ENCODE measurements at regions not wholly inside any gene's neighbourhood (a gene's known extent, or its start where the extent isn't known, plus 50 kb on each side); places are given as distances from the start of the nearest gene placed in this dataset.

- Histone ChIP-seq H3K79me2 (ENCODE audit: control insufficient read depth, insufficient read depth, low read length) (no peaks in the 10 kb centered on the region), H2AFZ (ENCODE audit: insufficient read depth, low read depth, low read length, poor library complexity, severe bottlenecking) (no peak overlapping the region), H3K4me2 (replicated peaks; ENCODE audit: low read depth, low read length, poor library complexity, severe bottlenecking) (no peak overlapping the region), H3K4me1 (ENCODE audit: control insufficient read depth in 2 of 2, insufficient read depth in 2 of 2, low read length in 2 of 2) (no peaks in the 10 kb centered on the region), H4K20me1 (ENCODE audit: control insufficient read depth, insufficient read depth, low read length, poor library complexity, severe bottlenecking) (no peaks in the 10 kb centered on the region), H3K9me3 (ENCODE audit: control extremely low read depth in 1 of 3, control insufficient read depth in 2 of 3, insufficient read depth in 1 of 3, low read length in 2 of 3) (no peaks in the 10 kb centered on the region), H3K27ac (ENCODE audit: low read length in 2 of 2) (no peak overlapping the region), H3K36me3 (replicated peaks in 1 of 2; ENCODE audit: control extremely low read depth in 1 of 2, control insufficient read depth in 1 of 2, extremely low read depth in 1 of 2, insufficient read depth in 2 of 2, low read length in 1 of 2) (no peaks in the 10 kb centered on the region), H3K27me3 (replicated peaks in 1 of 4; ENCODE audit: control extremely low read depth in 1 of 4, control insufficient read depth in 3 of 4, insufficient read depth in 4 of 4, low read length in 3 of 4) (no peaks in the 10 kb centered on the region), H3K4me3 (ENCODE audit: control extremely low read depth in 1 of 5, extremely low read depth in 1 of 5, insufficient read depth in 1 of 5, low read depth in 2 of 5, low read length in 4 of 5) (no peak overlapping the region), H3K9ac (ENCODE audit: low read length) (no peak overlapping the region)
- Mint-ChIP-seq H3K4me3 (no peak overlapping the region), H3K4me1 (no peaks in the 10 kb centered on the region), H3K27me3 (no peaks in the 10 kb centered on the region), H3K27ac (no peak overlapping the region), H3K9me3 (ENCODE audit: insufficient read depth) (no peaks in the 10 kb centered on the region)
- POLR2A ChIA-PET = no interaction called here
- ATAC-seq (ENCODE audit: low read depth) (no peak), DNase-seq (no peak)
- CTCF ChIA-PET = no interaction called here
- no peak for TF ChIP-seq EZH2 (IDR thresholded peaks at IDR 0.05; ENCODE audit: borderline replicate concordance, insufficient read depth, low read depth, low read length, poor library complexity, severe bottlenecking)
- no peak for TF ChIP-seq CTCF (IDR thresholded peaks at IDR 0.05)
- WGBS (ENCODE audit: insufficient coverage) = no CpG with 5 or more reads among the region's 1 CpG
- intact Hi-C loops (cut with micrococcal nuclease) = no loop called here
These were observed 846.3 kb upstream of the ARPP21 start for GRCh38 chr3:34793057-34793456.

GRCh38 chr3:34807611-34808010 is 831.7 kb upstream of the ARPP21 start:
- H3K36me3 ChIP-seq (replicated peaks in 1 of 2; ENCODE audit: control extremely low read depth in 1 of 2, control insufficient read depth in 1 of 2, extremely low read depth in 1 of 2, insufficient read depth in 2 of 2, low read length in 1 of 2) = no peaks in the 10 kb centered on the region
- H3K4me3 Mint-ChIP-seq = no peak overlapping the region
- no peaks in the 10 kb centered on the region for H3K27me3 Mint-ChIP-seq
- H3K27ac Mint-ChIP-seq = no peak overlapping the region
- no peak for ATAC-seq (ENCODE audit: low read depth)
- H3K4me1 ChIP-seq (ENCODE audit: control insufficient read depth in 2 of 2, insufficient read depth in 2 of 2, low read length in 2 of 2) = no peaks in the 10 kb centered on the region
- no peaks in the 10 kb centered on the region for H3K9me3 ChIP-seq (ENCODE audit: control extremely low read depth in 1 of 3, control insufficient read depth in 2 of 3, insufficient read depth in 1 of 3, low read length in 2 of 3)
- no CpG with 5 or more reads among the region's 1 CpG for WGBS (ENCODE audit: insufficient coverage)
- H3K27ac ChIP-seq (ENCODE audit: low read length in 2 of 2) = no peak overlapping the region
- H2AFZ ChIP-seq (ENCODE audit: insufficient read depth, low read depth, low read length, poor library complexity, severe bottlenecking) = no peak overlapping the region
- no peaks in the 10 kb centered on the region for H3K4me1 Mint-ChIP-seq
- H3K27me3 ChIP-seq (replicated peaks in 1 of 4; ENCODE audit: control extremely low read depth in 1 of 4, control insufficient read depth in 3 of 4, insufficient read depth in 4 of 4, low read length in 3 of 4) = no peaks in the 10 kb centered on the region
- H4K20me1 ChIP-seq (ENCODE audit: control insufficient read depth, insufficient read depth, low read length, poor library complexity, severe bottlenecking) = no peaks in the 10 kb centered on the region
- CTCF ChIA-PET = no interaction called here
- no peak overlapping the region for H3K4me2 ChIP-seq (replicated peaks; ENCODE audit: low read depth, low read length, poor library complexity, severe bottlenecking)
- intact Hi-C loops (cut with micrococcal nuclease) = no loop called here
- no peaks in the 10 kb centered on the region for H3K9me3 Mint-ChIP-seq (ENCODE audit: insufficient read depth)
- TF ChIP-seq EZH2 (IDR thresholded peaks at IDR 0.05; ENCODE audit: borderline replicate concordance, insufficient read depth, low read depth, low read length, poor library complexity, severe bottlenecking) (no peak), CTCF (IDR thresholded peaks at IDR 0.05) (no peak)
- H3K79me2 ChIP-seq (ENCODE audit: control insufficient read depth, insufficient read depth, low read length) = no peaks in the 10 kb centered on the region
- no peak for DNase-seq
- H3K4me3 ChIP-seq (ENCODE audit: control extremely low read depth in 1 of 5, extremely low read depth in 1 of 5, insufficient read depth in 1 of 5, low read depth in 2 of 5, low read length in 4 of 5) = no peak overlapping the region
- POLR2A ChIA-PET = no interaction called here
- H3K9ac ChIP-seq (ENCODE audit: low read length) = no peak overlapping the region
